ENCODE measurements at regions not wholly inside any gene's neighbourhood (a gene's known extent, or its start where the extent isn't known, plus 50 kb on each side); places are given as distances from the start of the nearest gene placed in this dataset.

DNA sequence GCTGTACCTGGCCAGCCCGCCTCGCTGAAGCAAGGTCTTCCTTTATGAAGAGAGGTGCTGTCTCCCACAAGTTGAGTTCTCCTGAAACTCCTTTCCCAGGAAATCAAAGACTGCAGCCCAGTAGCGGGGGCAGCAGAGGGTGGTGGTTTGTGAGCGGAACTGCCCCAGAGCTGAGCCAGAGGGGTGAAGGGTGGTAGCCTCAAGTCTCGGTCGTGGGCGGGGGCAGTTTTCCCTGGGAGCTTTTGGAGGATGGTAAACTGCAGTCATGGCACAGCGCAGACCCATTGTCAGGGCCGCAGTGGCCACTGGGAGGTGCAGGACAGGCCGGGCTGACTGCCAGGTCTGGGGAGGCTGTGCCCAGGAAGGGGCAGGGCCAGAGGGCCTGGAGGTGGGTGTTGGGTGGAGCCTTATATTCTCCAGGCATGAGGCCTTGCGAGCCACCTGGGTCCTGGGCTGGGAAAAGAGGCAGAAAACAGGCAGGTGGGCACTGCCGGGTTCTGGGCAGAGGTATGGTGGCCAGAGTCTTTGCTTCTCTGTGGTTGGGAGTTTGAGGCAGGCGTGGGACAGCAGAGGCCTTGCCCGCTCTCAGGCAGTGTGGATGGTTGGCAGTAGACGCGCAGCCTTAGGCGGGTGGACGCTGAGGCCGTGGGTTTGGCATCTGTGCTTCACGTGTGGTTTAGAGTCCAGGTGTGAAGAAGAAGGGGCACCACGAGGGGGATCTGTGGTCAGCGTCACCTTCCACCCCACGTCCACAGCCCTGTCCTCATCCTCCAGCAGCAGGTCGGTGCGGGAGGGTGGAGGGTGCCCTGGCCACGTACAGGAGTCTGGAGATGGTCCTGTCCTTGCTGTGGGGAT, 1176.4 kb downstream of the BRD1 start:
- TF ChIP-seq, protein P1, sequence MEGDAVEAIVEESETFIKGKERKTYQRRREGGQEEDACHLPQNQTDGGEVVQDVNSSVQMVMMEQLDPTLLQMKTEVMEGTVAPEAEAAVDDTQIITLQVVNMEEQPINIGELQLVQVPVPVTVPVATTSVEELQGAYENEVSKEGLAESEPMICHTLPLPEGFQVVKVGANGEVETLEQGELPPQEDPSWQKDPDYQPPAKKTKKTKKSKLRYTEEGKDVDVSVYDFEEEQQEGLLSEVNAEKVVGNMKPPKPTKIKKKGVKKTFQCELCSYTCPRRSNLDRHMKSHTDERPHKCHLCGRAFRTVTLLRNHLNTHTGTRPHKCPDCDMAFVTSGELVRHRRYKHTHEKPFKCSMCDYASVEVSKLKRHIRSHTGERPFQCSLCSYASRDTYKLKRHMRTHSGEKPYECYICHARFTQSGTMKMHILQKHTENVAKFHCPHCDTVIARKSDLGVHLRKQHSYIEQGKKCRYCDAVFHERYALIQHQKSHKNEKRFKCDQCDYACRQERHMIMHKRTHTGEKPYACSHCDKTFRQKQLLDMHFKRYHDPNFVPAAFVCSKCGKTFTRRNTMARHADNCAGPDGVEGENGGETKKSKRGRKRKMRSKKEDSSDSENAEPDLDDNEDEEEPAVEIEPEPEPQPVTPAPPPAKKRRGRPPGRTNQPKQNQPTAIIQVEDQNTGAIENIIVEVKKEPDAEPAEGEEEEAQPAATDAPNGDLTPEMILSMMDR (IDR thresholded peaks at IDR 0.05) = no peak
- TF ChIP-seq POLR2A (IDR thresholded peaks at IDR 0.05) = no peak

All from adrenal gland (tissue), 5 donors.